ENCODE measurements at regions not wholly inside any gene's neighbourhood (a gene's known extent, or its start where the extent isn't known, plus 50 kb on each side); places are given as distances from the start of the nearest gene placed in this dataset.

DNA sequence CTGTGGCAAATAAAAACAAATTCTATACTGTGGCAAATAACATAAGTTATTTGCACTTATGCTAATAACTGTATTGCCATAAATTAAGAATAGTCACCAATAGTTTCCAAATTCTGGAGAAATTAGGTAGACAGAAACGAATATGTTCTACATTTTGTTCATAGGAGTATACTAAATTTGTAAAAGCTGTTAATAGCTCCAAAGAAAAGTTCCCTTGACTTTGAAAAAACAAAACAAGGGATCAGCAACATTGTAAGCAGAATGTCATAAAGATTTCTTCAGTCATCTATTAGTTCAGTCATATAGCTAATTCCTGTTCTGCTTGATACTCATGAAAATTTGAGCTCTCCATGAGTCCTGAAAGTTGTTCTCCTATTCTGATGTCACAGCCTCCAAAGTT is 1472.8 kb downstream of the C4orf33 start:
- H2AFZ ChIP-seq: no peak overlapping the region
- H3K27me3 ChIP-seq: no peaks in the 10 kb centered on the region
- H4K20me1 ChIP-seq (ENCODE audit: insufficient read depth, poor library complexity, severe bottlenecking): no peaks in the 10 kb centered on the region
- H3K27ac ChIP-seq: no peak overlapping the region
- 88% methylated on average over 1 of the region's 1 CpG for WGBS (ENCODE audit: low lambda C conversion rate, missing lambda C conversion rate)
- H3K4me1 ChIP-seq (ENCODE audit: insufficient read depth): no peaks in the 10 kb centered on the region
- no peaks in the 10 kb centered on the region for H3K36me3 ChIP-seq (replicated peaks; ENCODE audit: insufficient read depth, low read depth)
- DNase-seq (ENCODE audit: low spot score): no peak
- H3K79me2 ChIP-seq: no peaks in the 10 kb centered on the region
- TF ChIP-seq EZH2 (IDR thresholded peaks at IDR 0.05; ENCODE audit: borderline replicate concordance): no peak
- no peak for TF ChIP-seq EZH2phosphoT487 (IDR thresholded peaks at IDR 0.05; ENCODE audit: low read depth, severe bottlenecking, unreplicated experiment)
- TF ChIP-seq, protein P1, sequence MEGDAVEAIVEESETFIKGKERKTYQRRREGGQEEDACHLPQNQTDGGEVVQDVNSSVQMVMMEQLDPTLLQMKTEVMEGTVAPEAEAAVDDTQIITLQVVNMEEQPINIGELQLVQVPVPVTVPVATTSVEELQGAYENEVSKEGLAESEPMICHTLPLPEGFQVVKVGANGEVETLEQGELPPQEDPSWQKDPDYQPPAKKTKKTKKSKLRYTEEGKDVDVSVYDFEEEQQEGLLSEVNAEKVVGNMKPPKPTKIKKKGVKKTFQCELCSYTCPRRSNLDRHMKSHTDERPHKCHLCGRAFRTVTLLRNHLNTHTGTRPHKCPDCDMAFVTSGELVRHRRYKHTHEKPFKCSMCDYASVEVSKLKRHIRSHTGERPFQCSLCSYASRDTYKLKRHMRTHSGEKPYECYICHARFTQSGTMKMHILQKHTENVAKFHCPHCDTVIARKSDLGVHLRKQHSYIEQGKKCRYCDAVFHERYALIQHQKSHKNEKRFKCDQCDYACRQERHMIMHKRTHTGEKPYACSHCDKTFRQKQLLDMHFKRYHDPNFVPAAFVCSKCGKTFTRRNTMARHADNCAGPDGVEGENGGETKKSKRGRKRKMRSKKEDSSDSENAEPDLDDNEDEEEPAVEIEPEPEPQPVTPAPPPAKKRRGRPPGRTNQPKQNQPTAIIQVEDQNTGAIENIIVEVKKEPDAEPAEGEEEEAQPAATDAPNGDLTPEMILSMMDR (IDR thresholded peaks at IDR 0.05; ENCODE audit: poor library complexity): no peak
- H3K9me3 ChIP-seq (ENCODE audit: low read depth): no peaks in the 10 kb centered on the region
- no peak overlapping the region for H3K4me3 ChIP-seq
- no peak overlapping the region for H3K4me2 ChIP-seq
- no peaks in the 10 kb centered on the region for H3K9me2 ChIP-seq (replicated peaks; ENCODE audit: insufficient read depth)

DNA sequence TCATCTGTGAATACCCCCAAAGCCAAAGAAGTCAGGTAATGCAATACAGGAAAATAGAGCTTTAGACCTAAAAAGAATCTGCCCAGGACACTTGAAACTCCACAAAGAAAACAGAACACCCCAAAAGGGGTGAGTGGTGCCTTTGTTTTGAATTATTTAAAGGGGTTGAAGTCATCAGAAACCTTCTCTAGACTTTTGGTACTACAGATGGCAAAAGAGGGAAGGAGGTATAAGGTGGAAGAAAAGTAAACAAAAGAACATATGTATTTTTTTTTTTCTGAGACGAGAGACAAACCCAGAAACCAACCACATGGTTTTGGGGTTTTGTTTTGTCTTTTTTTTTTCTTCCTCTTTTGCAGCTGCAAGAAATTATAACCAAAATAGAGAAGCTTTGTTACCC is 1477.8 kb downstream of the C4orf33 start:
- DNase-seq (ENCODE audit: low spot score): no peak
- Histone ChIP-seq H3K9me3 (ENCODE audit: low read depth) (no peaks in the 10 kb centered on the region), H3K27ac (no peak overlapping the region), H3K4me2 (no peak overlapping the region), H3K79me2 (no peaks in the 10 kb centered on the region), H2AFZ (no peak overlapping the region), H3K4me1 (ENCODE audit: insufficient read depth) (no peaks in the 10 kb centered on the region), H3K4me3 (no peak overlapping the region), H4K20me1 (ENCODE audit: insufficient read depth, poor library complexity, severe bottlenecking) (no peaks in the 10 kb centered on the region), H3K9me2 (replicated peaks; ENCODE audit: insufficient read depth) (no peaks in the 10 kb centered on the region), H3K27me3 (no peaks in the 10 kb centered on the region), H3K36me3 (replicated peaks; ENCODE audit: insufficient read depth, low read depth) (no peaks in the 10 kb centered on the region)
- WGBS (ENCODE audit: low lambda C conversion rate, missing lambda C conversion rate): 83% methylated on average over 1 of the region's 1 CpG
- TF ChIP-seq, protein P1 (IDR thresholded peaks at IDR 0.05; ENCODE audit: poor library complexity): no peak
- TF ChIP-seq EZH2 (IDR thresholded peaks at IDR 0.05; ENCODE audit: borderline replicate concordance) (no peak), EZH2phosphoT487 (IDR thresholded peaks at IDR 0.05; ENCODE audit: low read depth, severe bottlenecking, unreplicated experiment) (no peak)

DNA sequence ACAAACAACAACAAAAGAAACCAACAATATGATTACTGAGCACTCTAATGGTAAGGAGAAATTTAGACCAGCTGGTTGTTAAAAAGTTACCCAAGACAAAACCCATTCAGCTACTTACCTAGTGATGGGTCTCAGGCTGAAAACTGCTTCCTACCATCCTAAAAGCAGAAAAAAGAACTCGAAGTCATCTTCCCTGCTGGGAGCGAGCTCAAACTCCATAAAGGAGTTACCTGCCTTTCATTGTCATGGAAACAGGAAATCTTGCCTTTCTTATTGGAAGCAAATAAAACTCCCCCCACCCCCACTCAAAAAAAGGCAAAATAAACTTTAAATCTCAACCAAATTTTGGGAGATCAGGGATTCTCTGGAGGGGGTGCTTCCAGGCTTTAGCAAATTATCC is 1478.3 kb downstream of the C4orf33 start:
- Histone ChIP-seq H3K4me3 (no peak overlapping the region), H3K79me2 (no peaks in the 10 kb centered on the region), H4K20me1 (ENCODE audit: insufficient read depth, poor library complexity, severe bottlenecking) (no peaks in the 10 kb centered on the region), H3K9me2 (replicated peaks; ENCODE audit: insufficient read depth) (no peaks in the 10 kb centered on the region), H3K27me3 (no peaks in the 10 kb centered on the region), H3K36me3 (replicated peaks; ENCODE audit: insufficient read depth, low read depth) (no peaks in the 10 kb centered on the region), H3K27ac (no peak overlapping the region), H2AFZ (no peak overlapping the region), H3K4me1 (ENCODE audit: insufficient read depth) (no peaks in the 10 kb centered on the region), H3K9me3 (ENCODE audit: low read depth) (no peaks in the 10 kb centered on the region), H3K4me2 (no peak overlapping the region)
- TF ChIP-seq EZH2 (IDR thresholded peaks at IDR 0.05; ENCODE audit: borderline replicate concordance): no peak
- no peak for TF ChIP-seq EZH2phosphoT487 (IDR thresholded peaks at IDR 0.05; ENCODE audit: low read depth, severe bottlenecking, unreplicated experiment)
- TF ChIP-seq, protein P1 (IDR thresholded peaks at IDR 0.05; ENCODE audit: poor library complexity): no peak
- WGBS (ENCODE audit: low lambda C conversion rate, missing lambda C conversion rate): 78% methylated on average over 2 of the region's 2 CpGs
- no peak for DNase-seq (ENCODE audit: low spot score)

DNA sequence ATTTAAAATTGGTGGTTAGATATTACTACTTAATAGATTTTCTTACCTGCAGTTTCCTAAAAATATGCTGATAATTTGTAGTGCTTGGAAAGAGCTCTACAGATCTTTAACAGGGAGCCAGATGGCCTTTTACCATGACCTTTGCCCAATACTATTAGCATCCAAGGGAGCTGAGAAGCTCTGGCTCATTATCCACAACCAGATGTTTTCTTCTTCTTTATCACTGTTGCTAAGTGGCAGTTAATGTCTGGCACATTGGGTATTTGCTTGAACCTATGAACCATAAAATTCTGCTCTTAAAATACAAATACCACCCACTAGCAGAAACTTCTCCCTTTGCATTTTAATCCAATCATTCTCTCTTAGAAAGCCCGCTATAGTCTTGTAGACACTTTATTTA is 1480.3 kb downstream of the C4orf33 start:
- Histone ChIP-seq H3K27ac (no peak overlapping the region), H3K4me1 (ENCODE audit: insufficient read depth) (no peaks in the 10 kb centered on the region), H3K9me3 (ENCODE audit: low read depth) (no peaks in the 10 kb centered on the region), H3K4me3 (no peak overlapping the region), H2AFZ (no peak overlapping the region), H3K36me3 (replicated peaks; ENCODE audit: insufficient read depth, low read depth) (no peaks in the 10 kb centered on the region), H3K27me3 (no peaks in the 10 kb centered on the region), H3K79me2 (no peaks in the 10 kb centered on the region), H3K4me2 (no peak overlapping the region), H4K20me1 (ENCODE audit: insufficient read depth, poor library complexity, severe bottlenecking) (no peaks in the 10 kb centered on the region), H3K9me2 (replicated peaks; ENCODE audit: insufficient read depth) (no peaks in the 10 kb centered on the region)
- no peak for DNase-seq (ENCODE audit: low spot score)
- WGBS (ENCODE audit: low lambda C conversion rate, missing lambda C conversion rate): 73% methylated on average over 1 of the region's 1 CpG
- TF ChIP-seq EZH2 (IDR thresholded peaks at IDR 0.05; ENCODE audit: borderline replicate concordance) (no peak), EZH2phosphoT487 (IDR thresholded peaks at IDR 0.05; ENCODE audit: low read depth, severe bottlenecking, unreplicated experiment) (no peak)
- TF ChIP-seq, protein P1 (IDR thresholded peaks at IDR 0.05; ENCODE audit: poor library complexity): no peak

All from hepatocyte (in vitro differentiated cells).